ENCODE measurements at regions not wholly inside any gene's neighbourhood (a gene's known extent, or its start where the extent isn't known, plus 50 kb on each side); places are given as distances from the start of the nearest gene placed in this dataset.

GRCh38 chr7:32326078-32326477, 164.1 kb downstream of the LSM5 start:
- ATAC-seq = no peak
- no peaks in the 10 kb centered on the region for H3K36me3 ChIP-seq (ENCODE audit: control insufficient read depth in 2 of 2, insufficient read depth in 2 of 2, low read length in 1 of 2)
- in situ Hi-C loops (cut with MboI) = no loop called here

More at GRCh38 chr7:32326078-32326477, 164.1 kb downstream of the LSM5 start:
- no TSS peak for BruUV-seq (replicated peaks)
- ChIA-PET CTCF (no interaction called here), RAD21 (ENCODE audit: unreplicated experiment) (no interaction called here), POLR2A (no interaction called here), SMC1A (ENCODE audit: uncharacterized antibody, unreplicated experiment) (interaction anchor here (1.6 kb wide), 1 partner anchor 117 kb away, joined by 3 read pairs; no protein-coding TSS in a partner anchor)
- intact Hi-C loops (cut with micrococcal nuclease; ENCODE audit: unreplicated experiment) = no loop called here
- no peak for TF ChIP-seq NKRF (conservative IDR thresholded peaks at IDR 0.05)
- no peak for TF ChIP-seq SIN3A (IDR thresholded peaks at IDR 0.05; ENCODE audit: low read depth, low read length)
- TF ChIP-seq CUX1 (IDR thresholded peaks at IDR 0.05; ENCODE audit: insufficient replicate concordance, low read depth, low read length) = no peak
- no peak for TF ChIP-seq POLR2A (IDR thresholded peaks at IDR 0.05; ENCODE audit: low read depth, low read length)
- TF ChIP-seq JUNB (IDR thresholded peaks at IDR 0.05) = no peak
- TF ChIP-seq ZNF274 (IDR thresholded peaks at IDR 0.05; ENCODE audit: insufficient read depth, insufficient read length) = no peak
- no peak for TF ChIP-seq IRF5 (IDR thresholded peaks at IDR 0.05; ENCODE audit: borderline replicate concordance)
- TF ChIP-seq SMAD1 (IDR thresholded peaks at IDR 0.05; ENCODE audit: low read depth, partially characterized antibody) = no peak
- FAIRE-seq (no peak), DNase-seq (ENCODE audit: low read depth, low spot score) (no peak)
- Histone ChIP-seq H2AFZ (ENCODE audit: control insufficient read depth, low read depth, low read length) (no peak overlapping the region), H3K4me3 (no peak overlapping the region), H4K20me1 (ENCODE audit: control insufficient read depth, insufficient read depth) (no peaks in the 10 kb centered on the region), H3K9me3 (replicated peaks; ENCODE audit: control insufficient read depth, insufficient read depth, low read length) (no peaks in the 10 kb centered on the region), H3K27me3 (replicated peaks in 1 of 2; ENCODE audit: control insufficient read depth in 2 of 2, insufficient read depth in 2 of 2, low read length in 1 of 2) (peaks cover 0 to 2% of the 10 kb centered on the region in 2 experiments; a peak in 1 of 4 replicates), H3K27ac (ENCODE audit: control insufficient read depth, insufficient read depth) (no peak overlapping the region), H3K4me1 (ENCODE audit: control insufficient read depth, insufficient read depth, low read length) (no peaks in the 10 kb centered on the region), H3K9ac (ENCODE audit: control insufficient read depth, insufficient read depth, low read length) (no peak overlapping the region), H3K79me2 (ENCODE audit: control insufficient read depth, insufficient read depth, low read length) (no peaks in the 10 kb centered on the region), H3K4me2 (ENCODE audit: control insufficient read depth, insufficient read depth) (no peak overlapping the region)
- 0% methylated on average over 1 of the region's 1 CpG for WGBS (ENCODE audit: insufficient coverage, insufficient replicate concordance, low lambda C conversion rate, missing lambda C conversion rate)
